ENCODE measurements at regions not wholly inside any gene's neighbourhood (a gene's known extent, or its start where the extent isn't known, plus 50 kb on each side); places are given as distances from the start of the nearest gene placed in this dataset.

GRCh38 chrX:115939070-115939469 is 231.5 kb upstream of the AGTR2 start:
- TF ChIP-seq CTCF (IDR thresholded peaks at IDR 0.05; ENCODE audit: insufficient read depth, low read length) (no peak), GABPA (IDR thresholded peaks at IDR 0.05; ENCODE audit: low read depth) (no peak), POLR2AphosphoS5 (IDR thresholded peaks at IDR 0.05; ENCODE audit: low read depth) (no peak), SPI1 (IDR thresholded peaks at IDR 0.05; ENCODE audit: borderline replicate concordance, low read depth) (no peak)
- TF ChIP-seq, protein P1, sequence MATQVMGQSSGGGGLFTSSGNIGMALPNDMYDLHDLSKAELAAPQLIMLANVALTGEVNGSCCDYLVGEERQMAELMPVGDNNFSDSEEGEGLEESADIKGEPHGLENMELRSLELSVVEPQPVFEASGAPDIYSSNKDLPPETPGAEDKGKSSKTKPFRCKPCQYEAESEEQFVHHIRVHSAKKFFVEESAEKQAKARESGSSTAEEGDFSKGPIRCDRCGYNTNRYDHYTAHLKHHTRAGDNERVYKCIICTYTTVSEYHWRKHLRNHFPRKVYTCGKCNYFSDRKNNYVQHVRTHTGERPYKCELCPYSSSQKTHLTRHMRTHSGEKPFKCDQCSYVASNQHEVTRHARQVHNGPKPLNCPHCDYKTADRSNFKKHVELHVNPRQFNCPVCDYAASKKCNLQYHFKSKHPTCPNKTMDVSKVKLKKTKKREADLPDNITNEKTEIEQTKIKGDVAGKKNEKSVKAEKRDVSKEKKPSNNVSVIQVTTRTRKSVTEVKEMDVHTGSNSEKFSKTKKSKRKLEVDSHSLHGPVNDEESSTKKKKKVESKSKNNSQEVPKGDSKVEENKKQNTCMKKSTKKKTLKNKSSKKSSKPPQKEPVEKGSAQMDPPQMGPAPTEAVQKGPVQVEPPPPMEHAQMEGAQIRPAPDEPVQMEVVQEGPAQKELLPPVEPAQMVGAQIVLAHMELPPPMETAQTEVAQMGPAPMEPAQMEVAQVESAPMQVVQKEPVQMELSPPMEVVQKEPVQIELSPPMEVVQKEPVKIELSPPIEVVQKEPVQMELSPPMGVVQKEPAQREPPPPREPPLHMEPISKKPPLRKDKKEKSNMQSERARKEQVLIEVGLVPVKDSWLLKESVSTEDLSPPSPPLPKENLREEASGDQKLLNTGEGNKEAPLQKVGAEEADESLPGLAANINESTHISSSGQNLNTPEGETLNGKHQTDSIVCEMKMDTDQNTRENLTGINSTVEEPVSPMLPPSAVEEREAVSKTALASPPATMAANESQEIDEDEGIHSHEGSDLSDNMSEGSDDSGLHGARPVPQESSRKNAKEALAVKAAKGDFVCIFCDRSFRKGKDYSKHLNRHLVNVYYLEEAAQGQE (IDR thresholded peaks at IDR 0.05; ENCODE audit: insufficient replicate concordance, low read depth) = no peak
